ENCODE measurements at regions not wholly inside any gene's neighbourhood (a gene's known extent, or its start where the extent isn't known, plus 50 kb on each side); places are given as distances from the start of the nearest gene placed in this dataset.

- TF ChIP-seq CTCF (IDR thresholded peaks at IDR 0.05; ENCODE audit: insufficient read depth, low read length, missing control alignments): no peak
- DNase-seq (ENCODE audit: low read depth, low spot score): no peak
- ChIA-PET POLR2A (no interaction called here), CTCF (no interaction called here)
- no peak overlapping the region for H3K4me3 ChIP-seq (ENCODE audit: low read depth, low read length)
Measured at GRCh38 chr12:85659754-85660530, 176.3 kb downstream of the RASSF9 start.

GRCh38 chr12:85661461-85662206 lies 174.6 kb downstream of the RASSF9 start:
- TF ChIP-seq CTCF (IDR thresholded peaks at IDR 0.05; ENCODE audit: insufficient read depth, low read length, missing control alignments): no peak
- H3K4me3 ChIP-seq (ENCODE audit: low read depth, low read length): no peak overlapping the region
- no peak for DNase-seq (ENCODE audit: low read depth, low spot score)
- POLR2A ChIA-PET: no interaction called here
- CTCF ChIA-PET: no interaction called here

GRCh38 chr12:85662207-85662602 lies 174.0 kb downstream of the RASSF9 start:
- no peak for DNase-seq (ENCODE audit: low read depth, low spot score)
- POLR2A ChIA-PET: no interaction called here
- TF ChIP-seq CTCF (IDR thresholded peaks at IDR 0.05; ENCODE audit: insufficient read depth, low read length, missing control alignments): no peak
- no peak overlapping the region for H3K4me3 ChIP-seq (ENCODE audit: low read depth, low read length)
- CTCF ChIA-PET: no interaction called here

- DNase-seq (ENCODE audit: low read depth, low spot score): no peak
- no peak for TF ChIP-seq CTCF (IDR thresholded peaks at IDR 0.05; ENCODE audit: insufficient read depth, low read length, missing control alignments)
- POLR2A ChIA-PET: no interaction called here
Measured at GRCh38 chr12:85663631-85664030, 172.6 kb downstream of the RASSF9 start.

GRCh38 chr12:85664429-85664828 lies 171.8 kb downstream of the RASSF9 start:
- POLR2A ChIA-PET: no interaction called here
- TF ChIP-seq CTCF (IDR thresholded peaks at IDR 0.05; ENCODE audit: insufficient read depth, low read length, missing control alignments): no peak
- CTCF ChIA-PET: no interaction called here
- H3K4me3 ChIP-seq (ENCODE audit: low read depth, low read length): no peak overlapping the region
- DNase-seq (ENCODE audit: low read depth, low spot score): no peak

More at GRCh38 chr12:85663631-85664030, 172.6 kb downstream of the RASSF9 start:
- CTCF ChIA-PET: no interaction called here
- H3K4me3 ChIP-seq (ENCODE audit: low read depth, low read length): no peak overlapping the region

- H3K4me3 ChIP-seq (ENCODE audit: low read depth, low read length): no peak overlapping the region
- DNase-seq (ENCODE audit: low read depth, low spot score): no peak
- no peak for TF ChIP-seq CTCF (IDR thresholded peaks at IDR 0.05; ENCODE audit: insufficient read depth, low read length, missing control alignments)
- ChIA-PET POLR2A (no interaction called here), CTCF (no interaction called here)
Measured at GRCh38 chr12:85669911-85670310, 166.3 kb downstream of the RASSF9 start.

All from AG04449 (cell line).